SK-N-SH treated with all-trans-retinoic acid at 6 μM for 48 hours (cell line): ENCODE measurements at regions not wholly inside any gene's neighbourhood (a gene's known extent, or its start where the extent isn't known, plus 50 kb on each side); places are given as distances from the start of the nearest gene placed in this dataset.

Experiments
- ARNTL ChIP-seq: fragments of 450-650 bp; formaldehyde crosslinking; IDR thresholded peaks from 2 replicates; pipeline ENCODE4 v1.5.0; 2020; ENCODE audit warnings: low read depth, mild to moderate bottlenecking, moderate library complexity, borderline replicate concordance
- GLIS3 ChIP-seq: fragments of 250-450 bp; sonication (Bioruptor Pico); IDR thresholded peaks from 2 replicates; pipeline ENCODE4 v1.5.0; 2020; ENCODE audit warnings: mild to moderate bottlenecking, moderate library complexity
- ISL1 ChIP-seq: fragments of 250-450 bp; sonication (Bioruptor Pico); IDR thresholded peaks from 2 replicates; pipeline ENCODE4 v2.1.2; 2022; ENCODE audit warnings: mild to moderate bottlenecking, moderate library complexity
- PATZ1 ChIP-seq: fragments of 250-450 bp; sonication (Bioruptor Pico); IDR thresholded peaks from 2 replicates; pipeline ENCODE4 v1.8.0; 2020; ENCODE audit warnings: mild to moderate bottlenecking, moderate library complexity, borderline replicate concordance
- RARB ChIP-seq: fragments of 250-450 bp; sonication (Bioruptor Pico); IDR thresholded peaks from 2 replicates; pipeline ENCODE4 v1.8.0; 2021; ENCODE audit warnings: mild to moderate bottlenecking, moderate library complexity
- SNAI2 ChIP-seq: fragments of 250-450 bp; sonication (Bioruptor Pico); IDR thresholded peaks from 2 replicates; pipeline ENCODE4 v1.5.0; 2020; ENCODE audit warnings: mild to moderate bottlenecking, moderate library complexity
- TCF4 ChIP-seq: fragments of 250-450 bp; sonication (Bioruptor Pico); IDR thresholded peaks from 2 replicates; pipeline ENCODE4 v1.8.0; 2021; ENCODE audit warnings: mild to moderate bottlenecking, moderate library complexity, borderline replicate concordance
- ZFP3 ChIP-seq: fragments of 250-450 bp; sonication (Bioruptor Pico); IDR thresholded peaks from 2 replicates; pipeline ENCODE4 v1.5.0; 2020; ENCODE audit warnings: mild to moderate bottlenecking, moderate library complexity

GRCh38 chr7:53473371-53473770 lies 437.9 kb downstream of the POM121L12 start:
- no peak for TF ChIP-seq PATZ1 (CRISPR knock-in tag)
- no peak for TF ChIP-seq ZFP3 (CRISPR knock-in tag)
- no peak for TF ChIP-seq ARNTL
- TF ChIP-seq SNAI2 (CRISPR knock-in tag) = no peak
- TF ChIP-seq RARB (CRISPR knock-in tag) = no peak
- TF ChIP-seq TCF4 = no peak
- TF ChIP-seq ISL1 = no peak
- no peak for TF ChIP-seq GLIS3 (CRISPR knock-in tag)
